ENCODE measurements at regions not wholly inside any gene's neighbourhood (a gene's known extent, or its start where the extent isn't known, plus 50 kb on each side); places are given as distances from the start of the nearest gene placed in this dataset.

GRCh38 chr21:35859677-35860076 is 200.6 kb downstream of the SETD4 start:
- TF ChIP-seq EZH2phosphoT487 (IDR thresholded peaks at IDR 0.05; ENCODE audit: insufficient read depth, low read depth) (no peak), EZH2 (IDR thresholded peaks at IDR 0.05; ENCODE audit: insufficient read depth, poor library complexity, severe bottlenecking) (no peak)
- no peaks in the 10 kb centered on the region for H3K36me3 ChIP-seq (ENCODE audit: low read depth)
- H3K9me3 ChIP-seq (ENCODE audit: low read depth): no peaks in the 10 kb centered on the region
- in situ Hi-C loops (cut with MboI): no loop called here
- H3K27me3 ChIP-seq (replicated peaks; ENCODE audit: insufficient read depth): 0 out of 2 replicates have a peak, but pooled peaks cover 2% of the 10 kb centered on the region
- no peaks in the 10 kb centered on the region for H3K79me2 ChIP-seq (ENCODE audit: insufficient read depth)
- H4K20me1 ChIP-seq (ENCODE audit: insufficient read depth): no peaks in the 10 kb centered on the region
- no peak overlapping the region for H2AFZ ChIP-seq
- DNase-seq: no peak
- no peak overlapping the region for H3K4me2 ChIP-seq (ENCODE audit: unreplicated experiment)
- H3K4me1 ChIP-seq (ENCODE audit: insufficient read depth): no peaks in the 10 kb centered on the region
- H3K27ac ChIP-seq: no peak overlapping the region
- no peaks in the 10 kb centered on the region for H3F3A ChIP-seq (ENCODE audit: insufficient read depth)
- 95 to 97% methylated on average over 3 of the region's 3 CpGs for WGBS, 2 experiments (ENCODE audit: low coverage in 1 of 2, low lambda C conversion rate in 2 of 2, missing lambda C conversion rate in 2 of 2)
- H3K4me3 ChIP-seq: no peak overlapping the region
- no peak overlapping the region for H3K9ac ChIP-seq
- no peaks in the 10 kb centered on the region for H3K9me2 ChIP-seq (ENCODE audit: insufficient read depth)

DNA sequence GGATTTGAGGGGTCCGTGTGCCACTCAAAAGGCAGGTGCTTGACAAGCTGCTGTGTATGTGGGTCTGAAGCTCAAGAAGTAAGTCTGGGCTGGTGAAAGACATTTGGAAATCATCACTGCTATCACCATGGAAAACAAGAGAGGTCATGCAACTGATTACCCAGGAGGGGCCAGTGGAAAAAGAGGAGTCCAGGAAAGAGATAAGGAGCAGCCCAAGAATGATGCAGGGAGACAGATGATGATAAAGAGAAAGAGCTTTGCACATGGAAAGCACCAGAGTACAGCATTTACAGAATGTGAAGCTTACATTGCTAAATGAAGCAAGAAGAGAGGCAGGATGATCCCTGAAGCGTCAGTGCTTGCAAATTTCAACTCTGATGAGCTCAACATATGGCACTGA is 203.2 kb downstream of the SETD4 start:
- Histone ChIP-seq H3K79me2 (ENCODE audit: insufficient read depth) (no peaks in the 10 kb centered on the region), H3F3A (ENCODE audit: insufficient read depth) (no peaks in the 10 kb centered on the region), H2AFZ (no peak overlapping the region), H3K4me3 (no peak overlapping the region), H3K9ac (no peak overlapping the region), H4K20me1 (ENCODE audit: insufficient read depth) (no peaks in the 10 kb centered on the region), H3K27ac (no peak overlapping the region), H3K4me2 (ENCODE audit: unreplicated experiment) (no peak overlapping the region), H3K4me1 (ENCODE audit: insufficient read depth) (no peaks in the 10 kb centered on the region), H3K27me3 (replicated peaks; ENCODE audit: insufficient read depth) (0 out of 2 replicates have a peak, but pooled peaks cover 2% of the 10 kb centered on the region), H3K9me3 (ENCODE audit: low read depth) (no peaks in the 10 kb centered on the region), H3K9me2 (ENCODE audit: insufficient read depth) (no peaks in the 10 kb centered on the region), H3K36me3 (ENCODE audit: low read depth) (no peaks in the 10 kb centered on the region)
- TF ChIP-seq EZH2 (IDR thresholded peaks at IDR 0.05; ENCODE audit: insufficient read depth, poor library complexity, severe bottlenecking) (no peak), EZH2phosphoT487 (IDR thresholded peaks at IDR 0.05; ENCODE audit: insufficient read depth, low read depth) (no peak)
- 68 to 75% methylated on average over 2 of the region's 2 CpGs for WGBS, 2 experiments (ENCODE audit: low coverage in 1 of 2, low lambda C conversion rate in 2 of 2, missing lambda C conversion rate in 2 of 2)
- in situ Hi-C loops (cut with MboI): no loop called here
- DNase-seq: no peak

DNA sequence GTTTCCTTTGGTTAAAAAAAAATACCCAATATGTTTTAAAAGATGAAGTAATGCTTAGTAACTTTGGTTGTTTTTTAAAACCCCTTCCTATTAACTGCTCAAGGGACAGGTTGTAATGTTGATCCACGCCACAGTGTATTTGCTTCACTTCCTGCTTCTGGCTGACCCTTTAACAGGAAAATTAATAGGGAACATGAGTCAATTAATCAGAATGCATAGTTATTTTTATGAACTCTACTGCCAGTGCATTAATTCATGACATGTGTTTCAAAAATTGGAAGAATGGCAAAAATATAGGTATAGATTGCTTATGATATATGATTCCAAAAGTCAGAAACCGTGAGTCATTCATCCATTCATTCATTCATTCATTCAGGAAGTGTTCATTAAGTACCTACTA is 204.8 kb downstream of the SETD4 start:
- H3K27ac ChIP-seq: no peak overlapping the region
- 0 out of 2 replicates have a peak, but pooled peaks cover 2% of the 10 kb centered on the region for H3K27me3 ChIP-seq (replicated peaks; ENCODE audit: insufficient read depth)
- no peak overlapping the region for H3K4me3 ChIP-seq
- DNase-seq: no peak
- no peak overlapping the region for H3K9ac ChIP-seq
- no peaks in the 10 kb centered on the region for H3K9me3 ChIP-seq (ENCODE audit: low read depth)
- no peak overlapping the region for H2AFZ ChIP-seq
- no peaks in the 10 kb centered on the region for H3K36me3 ChIP-seq (ENCODE audit: low read depth)
- H4K20me1 ChIP-seq (ENCODE audit: insufficient read depth): no peaks in the 10 kb centered on the region
- H3K4me1 ChIP-seq (ENCODE audit: insufficient read depth): peaks cover 6% of the 10 kb centered on the region
- no peak for TF ChIP-seq EZH2phosphoT487 (IDR thresholded peaks at IDR 0.05; ENCODE audit: insufficient read depth, low read depth)
- no peaks in the 10 kb centered on the region for H3K79me2 ChIP-seq (ENCODE audit: insufficient read depth)
- in situ Hi-C loops (cut with MboI): no loop called here
- H3K4me2 ChIP-seq (ENCODE audit: unreplicated experiment): no peak overlapping the region
- peaks cover 6% of the 10 kb centered on the region for H3F3A ChIP-seq (ENCODE audit: insufficient read depth)
- no peaks in the 10 kb centered on the region for H3K9me2 ChIP-seq (ENCODE audit: insufficient read depth)
- 53 to 57% methylated on average over 2 of the region's 2 CpGs for WGBS, 2 experiments (ENCODE audit: low coverage in 1 of 2, low lambda C conversion rate in 2 of 2, missing lambda C conversion rate in 2 of 2)

DNA sequence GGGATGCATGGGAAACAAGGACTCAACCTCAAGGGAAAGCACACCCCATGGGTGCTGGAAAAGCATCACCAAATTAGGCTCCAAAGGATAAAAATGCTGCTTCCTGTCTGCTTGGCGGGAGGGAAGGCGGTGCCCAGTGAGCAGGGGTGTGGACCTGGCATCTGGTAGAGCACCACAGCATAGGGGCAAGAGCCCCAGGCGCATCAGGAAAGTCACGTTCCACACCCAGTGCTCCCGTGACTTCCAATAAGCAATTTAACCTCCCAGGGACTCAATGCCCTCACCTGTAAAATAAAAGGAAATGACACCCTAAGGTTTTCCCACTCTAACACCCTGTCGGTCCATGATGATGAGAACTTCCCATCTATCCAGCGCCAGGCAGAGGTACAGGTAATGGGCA is 206.0 kb downstream of the SETD4 start:
- TF ChIP-seq EZH2phosphoT487 (IDR thresholded peaks at IDR 0.05; ENCODE audit: insufficient read depth, low read depth): no peak
- no peak overlapping the region for H3K27ac ChIP-seq
- DNase-seq: no peak
- H3K79me2 ChIP-seq (ENCODE audit: insufficient read depth): no peaks in the 10 kb centered on the region
- no peak overlapping the region for H2AFZ ChIP-seq
- peaks cover 15% of the 10 kb centered on the region for H3F3A ChIP-seq (ENCODE audit: insufficient read depth)
- WGBS, 2 experiments (ENCODE audit: low coverage in 1 of 2, low lambda C conversion rate in 2 of 2, missing lambda C conversion rate in 2 of 2): 94 to 95% methylated on average over 7 of the region's 7 CpGs
- no peaks in the 10 kb centered on the region for H3K9me3 ChIP-seq (ENCODE audit: low read depth)
- in situ Hi-C loops (cut with MboI): no loop called here
- no peaks in the 10 kb centered on the region for H3K9me2 ChIP-seq (ENCODE audit: insufficient read depth)
- no peak overlapping the region for H3K9ac ChIP-seq
- H3K4me2 ChIP-seq (ENCODE audit: unreplicated experiment): no peak overlapping the region
- peaks cover 17% of the 10 kb centered on the region for H3K4me1 ChIP-seq (ENCODE audit: insufficient read depth)
- no peaks in the 10 kb centered on the region for H3K36me3 ChIP-seq (ENCODE audit: low read depth)
- H3K27me3 ChIP-seq (replicated peaks; ENCODE audit: insufficient read depth): no peaks in the 10 kb centered on the region
- no peaks in the 10 kb centered on the region for H4K20me1 ChIP-seq (ENCODE audit: insufficient read depth)
- H3K4me3 ChIP-seq: no peak overlapping the region
